HAP-1 (cell line): ENCODE measurements at regions not wholly inside any gene's neighbourhood (a gene's known extent, or its start where the extent isn't known, plus 50 kb on each side); places are given as distances from the start of the nearest gene placed in this dataset.
"Not testable (repeated sequence)": the region's sequence is repeated elsewhere in the genome, so short reads cannot be mapped to it uniquely, and the experiment has no call there.

Experiments used
- DNase-seq, 2 experiments: peaks; one replicate each; pipeline ENCODE4 v3.0.0-alpha.2; 2016 to 2020; ENCODE audit warnings: low spot score in 2 of 2
- H3K27me3 ChIP-seq: fragments of 250-450 bp; sonication (Bioruptor Pico); 2 replicates; pipeline ENCODE4 v1.5.1; 2020; ENCODE audit warnings: low read depth, mild to moderate bottlenecking, moderate library complexity
- H3K36me3 ChIP-seq: fragments of 250-450 bp; sonication (Bioruptor Pico); replicated peaks from 2 replicates; pipeline ENCODE4 v1.5.1; 2020; ENCODE audit warnings: mild to moderate bottlenecking
- H3K4me1 ChIP-seq: fragments of 250-450 bp; sonication (Bioruptor Pico); 2 replicates; pipeline ENCODE4 v1.5.1; 2020; ENCODE audit warnings: mild to moderate bottlenecking
- H3K4me3 ChIP-seq: fragments of 250-450 bp; sonication (Bioruptor Pico); 2 replicates; pipeline ENCODE4 v1.5.1; 2020; ENCODE audit warnings: mild to moderate bottlenecking, moderate library complexity
- H3K9me3 ChIP-seq: fragments of 250-450 bp; sonication (Bioruptor Pico); 2 replicates; pipeline ENCODE4 v1.5.1; 2020; ENCODE audit warnings: mild to moderate bottlenecking, moderate library complexity
- in situ Hi-C: fragments of 300-500 bp; cut with MboI; formaldehyde crosslinking; loops from 3 replicates; pipeline ENCODE4 v1.14.3; 2020; ENCODE audit warnings: low sequenced_read_pairs, inconsistent platforms, mixed read lengths

- no peak overlapping the region; the same call in 1 of the 2 replicates for H3K4me3 ChIP-seq
- no peak for DNase-seq
- no peaks in the 10 kb centered on the region for H3K27me3 ChIP-seq
- in situ Hi-C loops = no loop called here
- no peaks in the 10 kb centered on the region for H3K36me3 ChIP-seq
- peaks cover 5% of the 10 kb centered on the region; the same call in 1 of the 2 replicates for H3K4me1 ChIP-seq
- no peaks in the 10 kb centered on the region for H3K9me3 ChIP-seq
These were observed 2662.9 kb upstream of the PCDH20 start for GRCh38 chr13:64078480-64078936.

GRCh38 chr13:64078025-64078424 is 2662.4 kb upstream of the PCDH20 start:
- DNase-seq = no peak
- no peaks in the 10 kb centered on the region for H3K9me3 ChIP-seq
- no peaks in the 10 kb centered on the region for H3K36me3 ChIP-seq
- in situ Hi-C loops = no loop called here
- peaks cover 7% of the 10 kb centered on the region for H3K4me1 ChIP-seq
- H3K27me3 ChIP-seq = no peaks in the 10 kb centered on the region
- no peak overlapping the region for H3K4me3 ChIP-seq

DNA sequence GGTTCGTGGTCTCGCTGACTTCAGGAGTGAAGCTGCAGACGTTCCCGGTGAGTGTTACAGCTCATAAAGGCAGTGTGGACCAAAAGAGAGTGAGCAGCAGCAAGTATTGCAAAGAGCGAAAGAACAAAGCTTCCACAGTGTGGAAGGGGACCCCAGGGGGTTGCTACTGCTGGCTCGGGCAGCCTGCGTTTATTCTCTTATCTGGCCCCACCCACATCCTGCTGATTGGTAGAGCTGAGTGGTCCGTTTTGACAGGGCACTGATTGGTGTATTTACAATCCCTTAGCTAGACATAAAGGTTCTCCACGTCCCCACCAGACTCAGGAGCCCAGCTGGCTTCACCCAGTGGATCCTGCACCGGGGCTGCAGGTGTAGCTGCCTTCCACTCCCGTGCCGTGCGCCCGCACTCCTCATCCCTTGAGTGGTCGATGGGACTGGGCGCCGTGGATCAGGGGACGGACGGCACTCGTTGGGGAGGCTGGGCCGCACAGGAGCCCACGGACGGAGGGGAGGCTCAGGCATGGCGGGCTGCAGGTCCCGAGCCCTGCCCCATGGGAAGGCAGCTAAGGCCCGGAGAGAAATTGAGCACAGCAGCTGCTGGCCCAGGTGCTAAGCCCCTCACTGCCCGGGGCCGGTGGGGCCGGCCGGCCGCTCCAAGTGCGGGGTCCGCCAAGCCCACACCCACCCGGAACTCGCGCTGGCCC is 2661.6 kb upstream of the PCDH20 start:
- DNase-seq = peak in 1 of 2 experiments; percentile 49
- H3K4me3 ChIP-seq = peak overlapping the region; percentile 68
- H3K36me3 ChIP-seq, H3K9me3 ChIP-seq, in situ Hi-C loops, H3K27me3 ChIP-seq: not testable (repeated sequence)
- peaks cover 11% of the 10 kb centered on the region for H3K4me1 ChIP-seq

GRCh38 chr13:64075543-64076271 is 2660.1 kb upstream of the PCDH20 start:
- Histone ChIP-seq H3K4me1 (peaks cover 15% of the 10 kb centered on the region), H3K27me3 (no peaks in the 10 kb centered on the region), H3K4me3 (peak overlapping the region; percentile 68), H3K9me3 (no peaks in the 10 kb centered on the region), H3K36me3 (no peaks in the 10 kb centered on the region)
- peak; percentile 86 to 90 for DNase-seq
- in situ Hi-C loops = no loop called here

DNA sequence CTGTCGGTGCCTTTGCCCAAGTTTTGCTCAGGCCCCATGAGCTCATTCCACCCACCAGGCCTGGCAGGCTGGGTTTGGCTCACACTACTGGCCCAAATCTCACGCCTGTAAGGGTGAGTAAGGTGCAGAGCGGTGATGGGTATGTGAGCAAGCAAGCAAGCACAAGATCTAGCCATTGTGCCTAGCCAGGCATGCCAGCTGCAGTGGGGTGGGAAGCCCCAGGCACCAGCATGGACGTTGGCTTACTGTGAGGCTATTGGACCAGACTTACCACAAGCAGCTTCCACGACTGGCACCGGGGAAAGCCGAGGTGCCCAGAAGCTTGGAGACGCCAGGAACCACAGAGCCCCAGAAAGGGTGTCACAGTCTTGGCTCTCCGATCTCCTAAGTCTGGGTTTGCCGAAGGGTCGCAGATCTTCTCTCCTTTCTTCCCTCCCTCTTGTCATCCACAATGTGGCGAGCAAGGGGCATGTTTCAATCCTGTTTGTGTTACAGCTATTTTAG is 2659.4 kb upstream of the PCDH20 start:
- peak overlapping the region; percentile 68 for H3K4me3 ChIP-seq
- no peaks in the 10 kb centered on the region for H3K36me3 ChIP-seq
- H3K9me3 ChIP-seq = no peaks in the 10 kb centered on the region
- peak in 1 of 2 experiments; percentile 40 for DNase-seq
- in situ Hi-C loops = no loop called here
- H3K4me1 ChIP-seq = peaks cover 15% of the 10 kb centered on the region
- no peaks in the 10 kb centered on the region for H3K27me3 ChIP-seq

- Histone ChIP-seq H3K36me3 (no peaks in the 10 kb centered on the region), H3K4me1 (peaks cover 26% of the 10 kb centered on the region), H3K4me3 (peak overlapping the region; percentile 17), H3K9me3 (no peaks in the 10 kb centered on the region), H3K27me3 (no peaks in the 10 kb centered on the region)
- in situ Hi-C loops = no loop called here
- no peak for DNase-seq
These were observed 2657.6 kb upstream of the PCDH20 start for GRCh38 chr13:64073203-64073602.

- no peak overlapping the region for H3K4me3 ChIP-seq
- in situ Hi-C loops = no loop called here
- peaks cover 32% of the 10 kb centered on the region for H3K4me1 ChIP-seq
- H3K9me3 ChIP-seq = no peaks in the 10 kb centered on the region
- DNase-seq = no peak
- H3K27me3 ChIP-seq = no peaks in the 10 kb centered on the region
- no peaks in the 10 kb centered on the region for H3K36me3 ChIP-seq
These were observed 2655.7 kb upstream of the PCDH20 start for GRCh38 chr13:64071352-64071751.

DNA sequence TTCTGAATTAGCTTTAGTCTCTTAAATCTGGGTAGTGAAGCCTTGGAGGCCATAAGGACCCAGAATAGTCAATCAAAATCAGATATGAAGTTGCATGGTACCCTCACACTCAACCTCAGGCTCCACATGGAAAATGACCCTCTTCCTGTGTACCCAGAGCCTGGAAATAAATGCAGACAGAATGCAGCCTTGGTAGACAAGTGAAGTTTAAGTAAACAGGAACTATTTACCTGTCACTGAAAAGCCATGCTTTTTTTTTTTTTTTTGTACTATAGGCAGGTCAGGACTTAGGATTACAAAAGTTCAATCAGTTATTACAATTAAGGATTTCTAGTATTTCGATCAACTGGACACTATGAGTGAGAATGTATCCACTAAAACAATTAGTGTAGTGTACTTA is 2654.2 kb upstream of the PCDH20 start:
- Histone ChIP-seq H3K36me3 (no peaks in the 10 kb centered on the region), H3K4me1 (peaks cover 32% of the 10 kb centered on the region), H3K27me3 (no peaks in the 10 kb centered on the region), H3K9me3 (no peaks in the 10 kb centered on the region), H3K4me3 (no peak overlapping the region)
- DNase-seq = no peak
- in situ Hi-C loops = no loop called here

DNA sequence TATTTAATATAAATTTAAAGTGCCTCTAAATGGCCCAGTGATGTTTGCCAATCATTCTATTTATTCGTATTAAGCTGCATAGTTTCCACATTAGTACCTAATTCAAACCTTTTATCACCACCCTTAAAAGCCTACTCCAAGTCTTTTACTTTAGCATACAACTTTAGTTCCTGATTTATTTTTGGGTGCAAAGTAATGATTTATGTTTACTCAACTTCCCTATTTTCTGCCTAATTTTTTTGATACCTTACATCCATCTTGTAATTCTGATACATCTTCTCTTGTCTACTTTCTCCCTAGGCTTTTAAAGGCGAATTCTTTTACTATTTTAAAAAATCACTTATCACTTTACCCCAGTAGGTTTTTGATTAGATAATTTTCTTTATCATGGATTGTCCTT is 2651.1 kb upstream of the PCDH20 start:
- H3K27me3 ChIP-seq = no peaks in the 10 kb centered on the region
- H3K36me3 ChIP-seq = no peaks in the 10 kb centered on the region
- H3K4me1 ChIP-seq = peaks cover 22% of the 10 kb centered on the region
- no peak for DNase-seq
- in situ Hi-C loops = no loop called here
- H3K9me3 ChIP-seq = no peaks in the 10 kb centered on the region
- no peak overlapping the region for H3K4me3 ChIP-seq

GRCh38 chr13:64061649-64062048 is 2646.0 kb upstream of the PCDH20 start:
- DNase-seq = no peak
- no peak overlapping the region for H3K4me3 ChIP-seq
- H3K27me3 ChIP-seq = no peaks in the 10 kb centered on the region
- peaks cover 3% of the 10 kb centered on the region; the same call in 1 of the 2 replicates for H3K4me1 ChIP-seq
- in situ Hi-C loops = no loop called here
- H3K36me3 ChIP-seq = no peaks in the 10 kb centered on the region
- no peaks in the 10 kb centered on the region for H3K9me3 ChIP-seq

- in situ Hi-C loops = no loop called here
- no peaks in the 10 kb centered on the region for H3K36me3 ChIP-seq
These were observed 2641.8 kb upstream of the PCDH20 start for GRCh38 chr13:64057372-64058020.

DNA sequence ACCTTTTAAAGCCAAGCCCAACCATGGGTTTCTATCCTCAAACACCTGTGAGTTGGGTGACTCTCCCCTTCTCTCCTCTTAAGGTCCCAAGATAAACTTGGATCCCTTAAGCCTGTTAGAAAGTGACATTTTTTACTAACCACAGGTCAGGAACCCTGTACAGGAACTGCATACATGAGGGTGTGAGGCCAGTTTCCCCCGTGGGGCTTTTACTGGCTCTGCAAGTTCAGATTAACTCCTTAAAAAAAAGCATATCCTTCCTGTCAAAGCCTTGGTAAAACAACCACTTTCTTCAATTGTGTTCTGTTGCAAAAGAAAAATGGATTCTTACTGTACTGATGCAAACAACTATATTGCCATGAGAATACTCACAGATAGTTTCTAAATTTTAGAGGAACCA is 2638.7 kb upstream of the PCDH20 start:
- Histone ChIP-seq H3K9me3 (no peaks in the 10 kb centered on the region), H3K4me3 (no peak overlapping the region), H3K4me1 (no peaks in the 10 kb centered on the region), H3K27me3 (no peaks in the 10 kb centered on the region), H3K36me3 (0 out of 2 replicates have a peak, but pooled peaks cover 4% of the 10 kb centered on the region)
- in situ Hi-C loops = no loop called here
- DNase-seq = no peak

More at GRCh38 chr13:64057372-64058020, 2641.8 kb upstream of the PCDH20 start:
- Histone ChIP-seq H3K27me3 (no peaks in the 10 kb centered on the region), H3K9me3 (no peaks in the 10 kb centered on the region), H3K4me3 (no peak overlapping the region), H3K4me1 (no peaks in the 10 kb centered on the region)
- DNase-seq = no peak

GRCh38 chr13:64052521-64052920 is 2636.9 kb upstream of the PCDH20 start:
- no peaks in the 10 kb centered on the region for H3K9me3 ChIP-seq
- no peak for DNase-seq
- H3K27me3 ChIP-seq = no peaks in the 10 kb centered on the region
- no peaks in the 10 kb centered on the region for H3K4me1 ChIP-seq
- no peak overlapping the region for H3K4me3 ChIP-seq
- 0 out of 2 replicates have a peak, but pooled peaks cover 4% of the 10 kb centered on the region for H3K36me3 ChIP-seq
- in situ Hi-C loops = no loop called here

DNA sequence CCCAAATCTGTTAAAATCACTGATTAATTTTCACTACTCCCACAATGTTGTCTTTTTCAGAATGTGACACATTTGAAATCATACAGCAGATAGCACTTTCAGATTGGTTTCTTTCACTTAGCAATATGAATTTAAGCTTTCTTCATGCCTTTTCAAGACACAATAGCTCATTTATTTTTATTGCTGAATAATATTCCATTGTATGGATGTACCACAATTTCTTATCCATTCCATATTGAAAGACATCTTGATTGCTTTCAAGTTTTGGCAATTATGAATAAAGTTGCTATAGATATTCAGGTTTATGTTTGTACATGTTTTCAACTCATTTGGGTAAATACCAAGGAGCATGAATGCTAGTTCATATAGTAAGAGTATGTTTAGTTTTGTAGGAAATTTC is 2635.6 kb upstream of the PCDH20 start:
- in situ Hi-C loops = no loop called here
- Histone ChIP-seq H3K4me1 (no peaks in the 10 kb centered on the region), H3K27me3 (no peaks in the 10 kb centered on the region), H3K4me3 (no peak overlapping the region), H3K36me3 (0 out of 2 replicates have a peak, but pooled peaks cover 4% of the 10 kb centered on the region), H3K9me3 (no peaks in the 10 kb centered on the region)
- DNase-seq = no peak
